SK-N-SH (cell line): ENCODE measurements at regions not wholly inside any gene's neighbourhood (a gene's known extent, or its start where the extent isn't known, plus 50 kb on each side); places are given as distances from the start of the nearest gene placed in this dataset.

Experiments used
- CTCF ChIA-PET: fragments of 300-600, 350-600 bp; formaldehyde crosslinking; extraction: SDS; loops from one replicate; lab custom pipeline; 2021; lab: Yijun Ruan, JAX
- POLR2A ChIA-PET: fragments of 350-600 bp; sonication (Branson Sonifier 250); formaldehyde crosslinking; extraction: SDS; loops from one replicate; lab custom pipeline; 2020; ENCODE audit warnings: antibody characterized with exemption, inconsistent platforms; lab: Yijun Ruan, JAX
- DNase-seq: peaks from one replicate; pipeline ENCODE4 v3.0.0; 2012
- H2AFZ ChIP-seq: fragments of 200-600 bp; sonication (generic); 2 replicates; pipeline ENCODE4 v1.8.1; 2016; ENCODE audit warnings: antibody characterized with exemption, mild to moderate bottlenecking, low read depth
- H3F3A ChIP-seq: fragments of 200-600 bp; sonication (generic); replicated peaks from 2 replicates; pipeline ENCODE3; 2016; ENCODE audit warnings: antibody characterized with exemption, mild to moderate bottlenecking; ENCODE audit not compliant: insufficient read depth
- H3K27ac ChIP-seq, 2 experiments: fragments of 200-500 bp in 1 of 2; fragments of 200-600 bp in 1 of 2; sonication (Bioruptor generic) in 1 of 2; sonication (generic), shearing (Covaris generic) in 1 of 2; 2 replicates each; pipeline versions ENCODE4 v1.5.1 to v1.6.1; 2014 to 2016; ENCODE audit warnings: low read depth in 2 of 2, inconsistent platforms in 1 of 2, low read length in 1 of 2, mild to moderate bottlenecking in 1 of 2, mixed read lengths in 1 of 2
- H3K27me3 ChIP-seq: fragments of 200-600 bp; sonication (generic), shearing (Covaris generic); 2 replicates; pipeline ENCODE4 v1.6.1; 2016; ENCODE audit warnings: mixed run types; ENCODE audit not compliant: insufficient read depth
- H3K36me3 ChIP-seq, 2 experiments: fragments of 200-500 bp in 1 of 2; fragments of 200-600 bp in 1 of 2; sonication (Bioruptor generic) in 1 of 2; sonication (generic) in 1 of 2; replicated peaks in 1 of 2; 2 replicates each; pipeline versions ENCODE3 to v1.5.1; 2014 to 2016; ENCODE audit warnings: low read length in 1 of 2, mild to moderate bottlenecking in 1 of 2; ENCODE audit not compliant: insufficient read depth in 2 of 2, control insufficient read depth in 1 of 2
- H3K4me1 ChIP-seq, 2 experiments: fragments of 200-500 bp in 1 of 2; fragments of 200-600 bp in 1 of 2; sonication (Bioruptor generic) in 1 of 2; sonication (generic), shearing (Covaris generic) in 1 of 2; 2 replicates each; pipeline versions ENCODE4 v1.5.1 to v1.6.1; 2014 to 2016; ENCODE audit warnings: low read depth in 1 of 2, low read length in 1 of 2, mixed run types in 1 of 2; ENCODE audit not compliant: insufficient read depth in 2 of 2, control insufficient read depth in 1 of 2
- H3K4me2 ChIP-seq: fragments of 200-600 bp; sonication (generic), shearing (Covaris generic); 2 replicates; pipeline ENCODE4 v1.6.1; 2017; ENCODE audit warnings: mixed run types
- H3K4me3 ChIP-seq, 2 experiments: fragments of 200-500 bp in 1 of 2; fragments of 200-600 bp in 1 of 2; sonication (Bioruptor generic) in 1 of 2; sonication (generic), shearing (Covaris generic) in 1 of 2; 2 replicates each; pipeline versions ENCODE4 v1.5.1 to v1.8.1; 2014 to 2016; ENCODE audit warnings: low read depth in 2 of 2, inconsistent platforms in 1 of 2, low read length in 1 of 2, mild to moderate bottlenecking in 1 of 2, mixed read lengths in 1 of 2, moderate library complexity in 1 of 2
- H3K79me2 ChIP-seq: fragments of 200-600 bp; sonication (generic); 2 replicates; pipeline ENCODE4 v1.8.1; 2017; ENCODE audit warnings: mild to moderate bottlenecking; ENCODE audit not compliant: insufficient read depth
- H3K9ac ChIP-seq: fragments of 200-600 bp; sonication (generic); 2 replicates; pipeline ENCODE4 v1.6.1; 2017; ENCODE audit warnings: mixed run types
- H3K9me2 ChIP-seq: fragments of 200-600 bp; sonication (generic); 2 replicates; pipeline ENCODE4 v1.6.1; 2017; ENCODE audit warnings: mixed run types
- H3K9me3 ChIP-seq: fragments of 200-600 bp; sonication (generic); 2 replicates; pipeline ENCODE4 v1.6.1; 2017; ENCODE audit warnings: mixed run types, mild to moderate bottlenecking, moderate library complexity
- H4K20me1 ChIP-seq: fragments of 200-600 bp; sonication (generic); 2 replicates; pipeline ENCODE4 v1.6.1; 2017; ENCODE audit warnings: mild to moderate bottlenecking, mixed run types; ENCODE audit not compliant: insufficient read depth
- FOXJ3 ChIP-seq: sonication (generic); formaldehyde crosslinking; IDR thresholded peaks from 2 replicates; pipeline ENCODE4 v1.5.1; 2020; ENCODE audit warnings: mild to moderate bottlenecking, missing genetic modification reagents
- FOXM1 ChIP-seq: IDR thresholded peaks from 2 replicates; pipeline ENCODE4 v1.4.0; 2012; ENCODE audit warnings: low read depth, mild to moderate bottlenecking
- GABPA ChIP-seq: IDR thresholded peaks from 2 replicates; pipeline ENCODE4 v1.4.0; 2012; ENCODE audit warnings: low read depth, mild to moderate bottlenecking
- GATA2 ChIP-seq: sonication (generic); formaldehyde crosslinking; IDR thresholded peaks from 2 replicates; pipeline ENCODE4 v1.5.0; 2020; ENCODE audit warnings: mild to moderate bottlenecking, missing genetic modification reagents
- JUND ChIP-seq: IDR thresholded peaks from 2 replicates; pipeline ENCODE4 v1.4.0; 2012
- MEF2A ChIP-seq: IDR thresholded peaks from 2 replicates; pipeline ENCODE4 v1.4.0; 2012; ENCODE audit warnings: low read depth, borderline replicate concordance
- MXI1 ChIP-seq: IDR thresholded peaks from 2 replicates; pipeline ENCODE4 v1.6.1; 2012; ENCODE audit warnings: mild to moderate bottlenecking, low read depth, low read length, improper control_type of control experiment
- RCOR1 ChIP-seq: fragments of 150-350 bp; IDR thresholded peaks from 2 replicates; pipeline ENCODE4 v1.6.1; 2017; ENCODE audit warnings: antibody characterized with exemption, low read length
- RFX5 ChIP-seq: IDR thresholded peaks from 2 replicates; pipeline ENCODE4 v1.6.1; 2012; ENCODE audit warnings: mild to moderate bottlenecking, improper control_type of control experiment, low read length
- SMC3 ChIP-seq: IDR thresholded peaks from 2 replicates; pipeline ENCODE4 v1.6.1; 2012; ENCODE audit warnings: low read depth, low read length, improper control_type of control experiment
- TCF12 ChIP-seq: IDR thresholded peaks from 2 replicates; pipeline ENCODE4 v1.4.0; 2012
- USF1 ChIP-seq: IDR thresholded peaks from 2 replicates; pipeline ENCODE4 v1.4.0; 2012; ENCODE audit warnings: low read depth, borderline replicate concordance
- YY1 ChIP-seq: IDR thresholded peaks from 2 replicates; pipeline ENCODE4 v1.4.0; 2012; ENCODE audit warnings: low read depth, mild to moderate bottlenecking
- ZBTB33 ChIP-seq: IDR thresholded peaks from 2 replicates; pipeline ENCODE4 v1.4.0; 2012; ENCODE audit warnings: low read depth, borderline replicate concordance
- WGBS: methylation state at CpG from one replicate; pipeline ENCODE4 v1.1.6; 2017; ENCODE audit warnings: low lambda C conversion rate; 5-methylcytosine and 5-hydroxymethylcytosine counted together
- TF ChIP-seq, protein P1 (sequence below): IDR thresholded peaks from 2 replicates; pipeline ENCODE4; 2012
- TF ChIP-seq, protein P2 (sequence below): IDR thresholded peaks from 2 replicates; pipeline ENCODE4 v1.4.0; 2012; ENCODE audit warnings: low read depth
- TF ChIP-seq, protein P3 (sequence below): fragments of 150-350 bp; IDR thresholded peaks from 2 replicates; pipeline ENCODE4 v1.6.1; 2017; ENCODE audit warnings: antibody characterized with exemption, low read length, low read depth, borderline replicate concordance
- TF ChIP-seq, protein P4 (sequence below): IDR thresholded peaks from 2 replicates; pipeline ENCODE4 v1.6.1; 2012; ENCODE audit warnings: mild to moderate bottlenecking, low read depth, low read length, moderate library complexity
- TF ChIP-seq, protein P5 (sequence below): fragments of 200-600 bp; sonication (generic); IDR thresholded peaks from 2 replicates; pipeline ENCODE4 v1.6.1; 2017; ENCODE audit warnings: antibody characterized with exemption, mild to moderate bottlenecking, moderate library complexity

GRCh38 chr12:59414051-59414450 lies 181.8 kb upstream of the SLC16A7 start:
- TF ChIP-seq FOXJ3 (CRISPR knock-in tag) (no peak), JUND (no peak), MXI1 (no peak), GATA2 (no peak), ZBTB33 (no peak), RCOR1 (no peak), USF1 (no peak), YY1 (no peak), FOXM1 (no peak), RFX5 (no peak), TCF12 (no peak), SMC3 (no peak), GABPA (no peak), MEF2A (no peak)
- TF ChIP-seq, protein P1, sequence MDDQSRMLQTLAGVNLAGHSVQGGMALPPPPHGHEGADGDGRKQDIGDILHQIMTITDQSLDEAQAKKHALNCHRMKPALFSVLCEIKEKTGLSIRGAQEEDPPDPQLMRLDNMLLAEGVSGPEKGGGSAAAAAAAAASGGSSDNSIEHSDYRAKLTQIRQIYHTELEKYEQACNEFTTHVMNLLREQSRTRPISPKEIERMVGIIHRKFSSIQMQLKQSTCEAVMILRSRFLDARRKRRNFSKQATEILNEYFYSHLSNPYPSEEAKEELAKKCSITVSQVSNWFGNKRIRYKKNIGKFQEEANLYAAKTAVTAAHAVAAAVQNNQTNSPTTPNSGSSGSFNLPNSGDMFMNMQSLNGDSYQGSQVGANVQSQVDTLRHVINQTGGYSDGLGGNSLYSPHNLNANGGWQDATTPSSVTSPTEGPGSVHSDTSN = no peak
- TF ChIP-seq, protein P2, sequence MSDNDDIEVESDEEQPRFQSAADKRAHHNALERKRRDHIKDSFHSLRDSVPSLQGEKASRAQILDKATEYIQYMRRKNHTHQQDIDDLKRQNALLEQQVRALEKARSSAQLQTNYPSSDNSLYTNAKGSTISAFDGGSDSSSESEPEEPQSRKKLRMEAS = no peak
- TF ChIP-seq, protein P3, sequence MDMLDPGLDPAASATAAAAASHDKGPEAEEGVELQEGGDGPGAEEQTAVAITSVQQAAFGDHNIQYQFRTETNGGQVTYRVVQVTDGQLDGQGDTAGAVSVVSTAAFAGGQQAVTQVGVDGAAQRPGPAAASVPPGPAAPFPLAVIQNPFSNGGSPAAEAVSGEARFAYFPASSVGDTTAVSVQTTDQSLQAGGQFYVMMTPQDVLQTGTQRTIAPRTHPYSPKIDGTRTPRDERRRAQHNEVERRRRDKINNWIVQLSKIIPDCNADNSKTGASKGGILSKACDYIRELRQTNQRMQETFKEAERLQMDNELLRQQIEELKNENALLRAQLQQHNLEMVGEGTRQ = no peak
- TF ChIP-seq, protein P4, sequence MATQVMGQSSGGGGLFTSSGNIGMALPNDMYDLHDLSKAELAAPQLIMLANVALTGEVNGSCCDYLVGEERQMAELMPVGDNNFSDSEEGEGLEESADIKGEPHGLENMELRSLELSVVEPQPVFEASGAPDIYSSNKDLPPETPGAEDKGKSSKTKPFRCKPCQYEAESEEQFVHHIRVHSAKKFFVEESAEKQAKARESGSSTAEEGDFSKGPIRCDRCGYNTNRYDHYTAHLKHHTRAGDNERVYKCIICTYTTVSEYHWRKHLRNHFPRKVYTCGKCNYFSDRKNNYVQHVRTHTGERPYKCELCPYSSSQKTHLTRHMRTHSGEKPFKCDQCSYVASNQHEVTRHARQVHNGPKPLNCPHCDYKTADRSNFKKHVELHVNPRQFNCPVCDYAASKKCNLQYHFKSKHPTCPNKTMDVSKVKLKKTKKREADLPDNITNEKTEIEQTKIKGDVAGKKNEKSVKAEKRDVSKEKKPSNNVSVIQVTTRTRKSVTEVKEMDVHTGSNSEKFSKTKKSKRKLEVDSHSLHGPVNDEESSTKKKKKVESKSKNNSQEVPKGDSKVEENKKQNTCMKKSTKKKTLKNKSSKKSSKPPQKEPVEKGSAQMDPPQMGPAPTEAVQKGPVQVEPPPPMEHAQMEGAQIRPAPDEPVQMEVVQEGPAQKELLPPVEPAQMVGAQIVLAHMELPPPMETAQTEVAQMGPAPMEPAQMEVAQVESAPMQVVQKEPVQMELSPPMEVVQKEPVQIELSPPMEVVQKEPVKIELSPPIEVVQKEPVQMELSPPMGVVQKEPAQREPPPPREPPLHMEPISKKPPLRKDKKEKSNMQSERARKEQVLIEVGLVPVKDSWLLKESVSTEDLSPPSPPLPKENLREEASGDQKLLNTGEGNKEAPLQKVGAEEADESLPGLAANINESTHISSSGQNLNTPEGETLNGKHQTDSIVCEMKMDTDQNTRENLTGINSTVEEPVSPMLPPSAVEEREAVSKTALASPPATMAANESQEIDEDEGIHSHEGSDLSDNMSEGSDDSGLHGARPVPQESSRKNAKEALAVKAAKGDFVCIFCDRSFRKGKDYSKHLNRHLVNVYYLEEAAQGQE = no peak
- TF ChIP-seq, protein P5, sequence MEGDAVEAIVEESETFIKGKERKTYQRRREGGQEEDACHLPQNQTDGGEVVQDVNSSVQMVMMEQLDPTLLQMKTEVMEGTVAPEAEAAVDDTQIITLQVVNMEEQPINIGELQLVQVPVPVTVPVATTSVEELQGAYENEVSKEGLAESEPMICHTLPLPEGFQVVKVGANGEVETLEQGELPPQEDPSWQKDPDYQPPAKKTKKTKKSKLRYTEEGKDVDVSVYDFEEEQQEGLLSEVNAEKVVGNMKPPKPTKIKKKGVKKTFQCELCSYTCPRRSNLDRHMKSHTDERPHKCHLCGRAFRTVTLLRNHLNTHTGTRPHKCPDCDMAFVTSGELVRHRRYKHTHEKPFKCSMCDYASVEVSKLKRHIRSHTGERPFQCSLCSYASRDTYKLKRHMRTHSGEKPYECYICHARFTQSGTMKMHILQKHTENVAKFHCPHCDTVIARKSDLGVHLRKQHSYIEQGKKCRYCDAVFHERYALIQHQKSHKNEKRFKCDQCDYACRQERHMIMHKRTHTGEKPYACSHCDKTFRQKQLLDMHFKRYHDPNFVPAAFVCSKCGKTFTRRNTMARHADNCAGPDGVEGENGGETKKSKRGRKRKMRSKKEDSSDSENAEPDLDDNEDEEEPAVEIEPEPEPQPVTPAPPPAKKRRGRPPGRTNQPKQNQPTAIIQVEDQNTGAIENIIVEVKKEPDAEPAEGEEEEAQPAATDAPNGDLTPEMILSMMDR = no peak
- TF ChIP-seq, all 33 proteins: peak for 0
- Histone ChIP-seq H3K9me3 (no peaks in the 10 kb centered on the region), H3K4me3 (no peak overlapping the region), H3K27ac (no peak overlapping the region), H2AFZ (no peak overlapping the region), H3K36me3 (no peaks in the 10 kb centered on the region), H3K9me2 (no peaks in the 10 kb centered on the region), H3K4me2 (no peak overlapping the region), H3K4me1 (no peaks in the 10 kb centered on the region), H3K9ac (no peak overlapping the region), H4K20me1 (no peaks in the 10 kb centered on the region), H3K27me3 (no peaks in the 10 kb centered on the region), H3F3A (no peaks in the 10 kb centered on the region), H3K79me2 (no peaks in the 10 kb centered on the region)
- no peak for DNase-seq
- WGBS = 0% methylated on average over 1 of the region's 1 CpG
- CTCF ChIA-PET = no interaction called here
- POLR2A ChIA-PET = no interaction called here
